Fibroblast of skin of abdomen (primary cell): ENCODE measurements at regions not wholly inside any gene's neighbourhood (a gene's known extent, or its start where the extent isn't known, plus 50 kb on each side); places are given as distances from the start of the nearest gene placed in this dataset.

ENCODE experiments used
- DNase-seq: peaks from one replicate; pipeline ENCODE4 v3.0.0-alpha.2; 2013

GRCh38 chr20:47875297-47876025, 90.2 kb upstream of the SULF2 start:
- DNase-seq, result peak; percentile 68

- DNase-seq, result peak; percentile 19
These were observed 87.1 kb upstream of the SULF2 start for GRCh38 chr20:47872341-47872740.

GRCh38 chr20:47870475-47870874, 85.2 kb upstream of the SULF2 start:
- no peak for DNase-seq

GRCh38 chr20:47868744-47869143, 83.5 kb upstream of the SULF2 start:
- DNase-seq, result no peak

GRCh38 chr20:47868236-47868635, 83.0 kb upstream of the SULF2 start:
- DNase-seq, result no peak

- no peak for DNase-seq
These were observed 82.5 kb upstream of the SULF2 start for GRCh38 chr20:47867831-47868230.

- DNase-seq, result no peak
These were observed 81.2 kb upstream of the SULF2 start for GRCh38 chr20:47866480-47866879.

GRCh38 chr20:47865912-47866311, 80.6 kb upstream of the SULF2 start:
- peak; percentile 27 for DNase-seq

GRCh38 chr20:47865451-47865850, 80.2 kb upstream of the SULF2 start:
- DNase-seq, result no peak

- DNase-seq, result no peak
These were observed 78.7 kb upstream of the SULF2 start for GRCh38 chr20:47863981-47864380.

- DNase-seq, result no peak
These were observed 78.2 kb upstream of the SULF2 start for GRCh38 chr20:47863315-47863965.

GRCh38 chr20:47862574-47863240, 77.4 kb upstream of the SULF2 start:
- DNase-seq, result peak; percentile 42

GRCh38 chr20:47861116-47861515, 75.8 kb upstream of the SULF2 start:
- DNase-seq, result no peak

- no peak for DNase-seq
These were observed 75.0 kb upstream of the SULF2 start for GRCh38 chr20:47860049-47860830.

- DNase-seq, result peak; percentile 39
These were observed 74.0 kb upstream of the SULF2 start for GRCh38 chr20:47859278-47859677.

GRCh38 chr20:47857569-47858464, 72.5 kb upstream of the SULF2 start:
- DNase-seq, result peak; percentile 66

GRCh38 chr20:47857187-47857568, 71.9 kb upstream of the SULF2 start:
- DNase-seq, result no peak

- DNase-seq, result no peak
These were observed 70.5 kb upstream of the SULF2 start for GRCh38 chr20:47855799-47856198.

- peak; percentile 49 for DNase-seq
These were observed 69.5 kb upstream of the SULF2 start for GRCh38 chr20:47854687-47855212.

- no peak for DNase-seq
These were observed 66.5 kb upstream of the SULF2 start for GRCh38 chr20:47851774-47852173.

GRCh38 chr20:47850146-47850545, 64.9 kb upstream of the SULF2 start:
- DNase-seq, result peak; percentile 8

- no peak for DNase-seq
These were observed 64.3 kb upstream of the SULF2 start for GRCh38 chr20:47849596-47849995.
